ENCODE measurements at regions not wholly inside any gene's neighbourhood (a gene's known extent, or its start where the extent isn't known, plus 50 kb on each side); places are given as distances from the start of the nearest gene placed in this dataset.

DNA sequence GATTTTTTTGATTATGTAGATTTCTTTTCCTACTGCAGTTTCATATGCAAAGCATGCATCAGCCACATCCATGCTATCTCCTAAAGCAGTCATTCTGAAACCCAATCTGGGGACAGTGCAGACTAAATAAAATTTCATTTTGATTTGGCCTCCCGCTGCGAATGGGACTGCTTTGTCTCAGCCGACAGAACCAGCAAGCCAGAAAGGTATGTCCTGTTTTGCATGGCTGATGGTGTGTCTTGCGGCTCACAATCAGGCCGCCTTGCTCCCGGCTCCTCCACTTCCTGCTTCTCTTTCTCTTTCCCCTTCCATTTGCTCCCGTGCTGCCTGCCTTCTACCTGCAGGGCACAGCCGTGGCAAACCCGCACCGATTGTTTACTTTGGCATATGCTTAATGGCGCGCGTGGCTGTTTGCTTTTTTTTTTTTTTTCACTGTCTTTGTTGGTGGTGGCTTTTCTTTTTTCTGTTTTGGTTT is 419.6 kb upstream of the POU3F3 start:
- ChIA-PET CTCF (no interaction called here), POLR2A (no interaction called here)
- H3K4me3 ChIP-seq: peak overlapping the region; percentile 27
- FAIRE-seq: no peak
- TF ChIP-seq CEBPB (IDR thresholded peaks at IDR 0.05) (no peak), NR3C1 (IDR thresholded peaks at IDR 0.05) (no peak), CBX2 (IDR thresholded peaks at IDR 0.05; ENCODE audit: borderline replicate concordance, low read depth) (no peak), JUN (IDR thresholded peaks at IDR 0.05) (no peak), CHD4 (IDR thresholded peaks at IDR 0.05; ENCODE audit: borderline replicate concordance) (no peak), HOXB13 (CRISPR knock-in tag; IDR thresholded peaks at IDR 0.05; ENCODE audit: low read depth) (no peak), RARB (CRISPR knock-in tag; IDR thresholded peaks at IDR 0.05) (no peak), NFE2L2 (conservative IDR thresholded peaks at IDR 0.05; ENCODE audit: low read length) (no peak), HOXB5 (CRISPR knock-in tag; IDR thresholded peaks at IDR 0.05) (no peak), ZNF302 (CRISPR knock-in tag; IDR thresholded peaks at IDR 0.05) (no peak), RAD21 (conservative IDR thresholded peaks at IDR 0.05 in 1 of 2, IDR thresholded peaks at IDR 0.05 in 1 of 2) (no peak), HOXA7 (CRISPR knock-in tag; IDR thresholded peaks at IDR 0.05) (no peak), RFX5 (IDR thresholded peaks at IDR 0.05) (no peak)
- TF ChIP-seq, protein P1, sequence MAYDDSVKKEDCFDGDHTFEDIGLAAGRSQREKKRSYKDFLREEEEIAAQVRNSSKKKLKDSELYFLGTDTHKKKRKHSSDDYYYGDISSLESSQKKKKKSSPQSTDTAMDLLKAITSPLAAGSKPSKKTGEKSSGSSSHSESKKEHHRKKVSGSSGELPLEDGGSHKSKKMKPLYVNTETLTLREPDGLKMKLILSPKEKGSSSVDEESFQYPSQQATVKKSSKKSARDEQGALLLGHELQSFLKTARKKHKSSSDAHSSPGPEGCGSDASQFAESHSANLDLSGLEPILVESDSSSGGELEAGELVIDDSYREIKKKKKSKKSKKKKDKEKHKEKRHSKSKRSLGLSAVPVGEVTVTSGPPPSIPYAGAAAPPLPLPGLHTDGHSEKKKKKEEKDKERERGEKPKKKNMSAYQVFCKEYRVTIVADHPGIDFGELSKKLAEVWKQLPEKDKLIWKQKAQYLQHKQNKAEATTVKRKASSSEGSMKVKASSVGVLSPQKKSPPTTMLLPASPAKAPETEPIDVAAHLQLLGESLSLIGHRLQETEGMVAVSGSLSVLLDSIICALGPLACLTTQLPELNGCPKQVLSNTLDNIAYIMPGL (CRISPR knock-in tag; IDR thresholded peaks at IDR 0.05; ENCODE audit: borderline replicate concordance): no peak
- TF ChIP-seq, protein P2, sequence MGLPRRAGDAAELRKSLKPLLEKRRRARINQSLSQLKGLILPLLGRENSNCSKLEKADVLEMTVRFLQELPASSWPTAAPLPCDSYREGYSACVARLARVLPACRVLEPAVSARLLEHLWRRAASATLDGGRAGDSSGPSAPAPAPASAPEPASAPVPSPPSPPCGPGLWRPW (IDR thresholded peaks at IDR 0.05): no peak
- TF ChIP-seq, protein P3, sequence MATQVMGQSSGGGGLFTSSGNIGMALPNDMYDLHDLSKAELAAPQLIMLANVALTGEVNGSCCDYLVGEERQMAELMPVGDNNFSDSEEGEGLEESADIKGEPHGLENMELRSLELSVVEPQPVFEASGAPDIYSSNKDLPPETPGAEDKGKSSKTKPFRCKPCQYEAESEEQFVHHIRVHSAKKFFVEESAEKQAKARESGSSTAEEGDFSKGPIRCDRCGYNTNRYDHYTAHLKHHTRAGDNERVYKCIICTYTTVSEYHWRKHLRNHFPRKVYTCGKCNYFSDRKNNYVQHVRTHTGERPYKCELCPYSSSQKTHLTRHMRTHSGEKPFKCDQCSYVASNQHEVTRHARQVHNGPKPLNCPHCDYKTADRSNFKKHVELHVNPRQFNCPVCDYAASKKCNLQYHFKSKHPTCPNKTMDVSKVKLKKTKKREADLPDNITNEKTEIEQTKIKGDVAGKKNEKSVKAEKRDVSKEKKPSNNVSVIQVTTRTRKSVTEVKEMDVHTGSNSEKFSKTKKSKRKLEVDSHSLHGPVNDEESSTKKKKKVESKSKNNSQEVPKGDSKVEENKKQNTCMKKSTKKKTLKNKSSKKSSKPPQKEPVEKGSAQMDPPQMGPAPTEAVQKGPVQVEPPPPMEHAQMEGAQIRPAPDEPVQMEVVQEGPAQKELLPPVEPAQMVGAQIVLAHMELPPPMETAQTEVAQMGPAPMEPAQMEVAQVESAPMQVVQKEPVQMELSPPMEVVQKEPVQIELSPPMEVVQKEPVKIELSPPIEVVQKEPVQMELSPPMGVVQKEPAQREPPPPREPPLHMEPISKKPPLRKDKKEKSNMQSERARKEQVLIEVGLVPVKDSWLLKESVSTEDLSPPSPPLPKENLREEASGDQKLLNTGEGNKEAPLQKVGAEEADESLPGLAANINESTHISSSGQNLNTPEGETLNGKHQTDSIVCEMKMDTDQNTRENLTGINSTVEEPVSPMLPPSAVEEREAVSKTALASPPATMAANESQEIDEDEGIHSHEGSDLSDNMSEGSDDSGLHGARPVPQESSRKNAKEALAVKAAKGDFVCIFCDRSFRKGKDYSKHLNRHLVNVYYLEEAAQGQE (IDR thresholded peaks at IDR 0.05): no peak
- H3K4me1 ChIP-seq: no peaks in the 10 kb centered on the region
- no peak for DNase-seq (ENCODE audit: low read depth in 1 of 2, low spot score in 1 of 2)
- H3K4me2 ChIP-seq: peak overlapping the region; percentile 76
- peak in 1 of 2 experiments; percentile 50; a peak in 3 of 6 replicates for ATAC-seq
- H3K9me3 ChIP-seq: peaks cover 3% of the 10 kb centered on the region; the same call in 1 of the 3 replicates
- 21% methylated on average over 13 of the region's 13 CpGs for WGBS (ENCODE audit: missing lambda C conversion rate)
- peak overlapping the region; percentile 33 to 52; a peak in 4 of 6 replicates for H3K27ac ChIP-seq

DNA sequence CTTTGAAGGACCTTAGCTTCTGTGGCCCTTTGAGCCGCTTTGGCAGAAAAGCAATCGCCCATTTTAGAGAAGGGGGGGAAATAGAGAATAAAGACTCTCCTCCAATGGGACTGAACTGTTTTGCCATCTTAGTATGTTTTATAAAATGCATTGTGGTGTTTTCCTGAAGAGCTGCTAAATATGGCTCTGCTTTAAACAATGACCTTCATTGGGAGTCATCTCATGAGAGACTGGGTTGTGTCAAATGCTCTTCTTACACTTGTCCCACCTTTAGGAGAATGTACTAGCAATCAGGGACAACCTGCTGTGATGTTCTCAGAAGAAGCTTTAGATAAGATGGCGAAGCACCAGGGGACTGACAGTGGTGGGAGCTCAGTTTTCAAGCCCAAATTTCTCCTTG is 418.9 kb upstream of the POU3F3 start:
- Histone ChIP-seq H3K27ac (no peak overlapping the region), H3K9me3 (peaks cover 3% of the 10 kb centered on the region; the same call in 1 of the 3 replicates), H3K4me3 (no peak overlapping the region; the same call in 2 of the 3 replicates), H3K4me1 (no peaks in the 10 kb centered on the region), H3K4me2 (peak overlapping the region; percentile 76)
- DNase-seq (ENCODE audit: low read depth in 1 of 2, low spot score in 1 of 2): no peak
- FAIRE-seq: no peak
- no peak for TF ChIP-seq FOXS1 (CRISPR knock-in tag; IDR thresholded peaks at IDR 0.05)
- ATAC-seq: no peak
- ChIA-PET CTCF (no interaction called here), POLR2A (no interaction called here)
- 73% methylated on average over 3 of the region's 3 CpGs for WGBS (ENCODE audit: missing lambda C conversion rate)

DNA sequence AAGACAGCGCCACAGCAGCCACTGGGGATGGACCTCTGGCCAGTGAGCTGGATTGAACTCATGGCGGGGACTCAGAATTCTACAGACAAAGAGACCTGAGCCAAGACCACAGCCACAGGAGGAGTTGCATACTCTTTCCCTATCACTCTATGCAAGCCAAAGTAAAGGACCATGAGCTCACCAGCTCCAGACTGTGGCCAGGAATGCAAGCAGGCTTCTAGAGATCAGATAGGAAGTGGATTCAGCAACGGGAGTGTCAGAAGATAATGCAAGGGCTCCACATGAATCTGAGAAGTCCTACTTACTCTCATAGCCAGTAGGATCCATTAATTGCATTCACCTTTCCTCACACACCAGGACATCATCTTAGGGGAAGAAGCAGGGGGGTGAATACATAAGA is 415.4 kb upstream of the POU3F3 start:
- no peak for ATAC-seq
- no peak for TF ChIP-seq KDM5A (IDR thresholded peaks at IDR 0.05)
- no peak for TF ChIP-seq ZNF302 (CRISPR knock-in tag; IDR thresholded peaks at IDR 0.05)
- TF ChIP-seq RAD21 (conservative IDR thresholded peaks at IDR 0.05 in 1 of 2, IDR thresholded peaks at IDR 0.05 in 1 of 2): no peak
- POLR2A ChIA-PET: no interaction called here

More for the DNA sequence above, 415.4 kb upstream of the POU3F3 start:
- CTCF ChIA-PET: interaction anchor here (0.6 kb wide), 1 partner anchor 911 kb away, joined by 3 read pairs; no protein-coding TSS in a partner anchor
- FAIRE-seq (no peak), DNase-seq (ENCODE audit: low read depth in 1 of 2, low spot score in 1 of 2) (no peak)
- no peak overlapping the region for H3K27ac ChIP-seq
- H3K4me3 ChIP-seq: no peak overlapping the region
- no peaks in the 10 kb centered on the region for H3K4me1 ChIP-seq
- H3K9me3 ChIP-seq: peaks cover 3% of the 10 kb centered on the region; the same call in 1 of the 3 replicates
- 41% methylated on average over 3 of the region's 3 CpGs for WGBS (ENCODE audit: missing lambda C conversion rate)
- H3K4me2 ChIP-seq: no peak overlapping the region
